Activated T-cell treated with anti-CD3 and anti-CD28 coated beads, Interleukin-2, amount 50 U/mL, for 24 hours (primary cell): ENCODE measurements at regions not wholly inside any gene's neighbourhood (a gene's known extent, or its start where the extent isn't known, plus 50 kb on each side); places are given as distances from the start of the nearest gene placed in this dataset.
"Not testable (repeated sequence)": the region's sequence is repeated elsewhere in the genome, so short reads cannot be mapped to it uniquely, and the experiment has no call there.

Experiments used
- DNase-seq: peaks from one replicate; pipeline ENCODE4 v3.0.0-alpha.2; 2020
- H3K27ac Mint-ChIP-seq: 2 replicates; pipeline ENCODE4 v1.8.0; 2020; ENCODE audit warnings: mild to moderate bottlenecking, mixed read lengths
- H3K27me3 Mint-ChIP-seq: 2 replicates; pipeline ENCODE4 v1.8.0; 2020; ENCODE audit warnings: mixed read lengths
- H3K36me3 Mint-ChIP-seq: 2 replicates; pipeline ENCODE4 v1.8.0; 2020; ENCODE audit warnings: low read depth, mixed read lengths
- H3K4me1 Mint-ChIP-seq: 2 replicates; pipeline ENCODE4 v1.8.0; 2020; ENCODE audit warnings: low read depth, mixed read lengths
- H3K4me3 Mint-ChIP-seq: 2 replicates; pipeline ENCODE4 v1.8.0; 2020; ENCODE audit warnings: mild to moderate bottlenecking, moderate library complexity, mixed read lengths
- H3K9me3 Mint-ChIP-seq: 2 replicates; pipeline ENCODE4 v1.8.0; 2020; ENCODE audit warnings: mixed read lengths

GRCh38 chr21:28877318-28877884, 115.3 kb downstream of the LTN1 start:
- Mint-ChIP-seq H3K27ac (no peak overlapping the region), H3K27me3 (no peaks in the 10 kb centered on the region), H3K4me1 (peaks cover 2% of the 10 kb centered on the region), H3K36me3 (peaks cover 66% of the 10 kb centered on the region), H3K9me3 (no peaks in the 10 kb centered on the region), H3K4me3 (no peak overlapping the region)
- no peak for DNase-seq

GRCh38 chr21:28875078-28875477, 117.6 kb downstream of the LTN1 start:
- Mint-ChIP-seq H3K27me3 (no peaks in the 10 kb centered on the region), H3K27ac (no peak overlapping the region), H3K4me1 (no peaks in the 10 kb centered on the region), H3K4me3 (no peak overlapping the region), H3K36me3 (peaks cover 65% of the 10 kb centered on the region), H3K9me3 (no peaks in the 10 kb centered on the region)
- no peak for DNase-seq

GRCh38 chr21:28872218-28872617, 120.5 kb downstream of the LTN1 start:
- no peak for DNase-seq
- H3K4me3 Mint-ChIP-seq = no peak overlapping the region
- peaks cover 71% of the 10 kb centered on the region for H3K36me3 Mint-ChIP-seq
- H3K4me1 Mint-ChIP-seq = no peaks in the 10 kb centered on the region
- no peaks in the 10 kb centered on the region for H3K9me3 Mint-ChIP-seq
- no peaks in the 10 kb centered on the region for H3K27me3 Mint-ChIP-seq
- no peak overlapping the region for H3K27ac Mint-ChIP-seq

GRCh38 chr21:28871388-28872010, 121.2 kb downstream of the LTN1 start:
- Mint-ChIP-seq H3K9me3 (no peaks in the 10 kb centered on the region), H3K27ac (no peak overlapping the region), H3K36me3 (peaks cover 69% of the 10 kb centered on the region), H3K4me1 (no peaks in the 10 kb centered on the region), H3K4me3 (no peak overlapping the region), H3K27me3 (no peaks in the 10 kb centered on the region)
- no peak for DNase-seq

- peaks cover 42% of the 10 kb centered on the region for H3K36me3 Mint-ChIP-seq
Measured at GRCh38 chr21:28867401-28867800, 125.3 kb downstream of the LTN1 start.

GRCh38 chr21:28865488-28866186, 127.0 kb downstream of the LTN1 start:
- H3K27ac Mint-ChIP-seq = no peak overlapping the region
- peaks cover 31% of the 10 kb centered on the region for H3K36me3 Mint-ChIP-seq

More at GRCh38 chr21:28867401-28867800, 125.3 kb downstream of the LTN1 start:
- Mint-ChIP-seq H3K4me3 (no peak overlapping the region), H3K4me1 (no peaks in the 10 kb centered on the region), H3K27ac (no peak overlapping the region), H3K9me3 (no peaks in the 10 kb centered on the region), H3K27me3 (no peaks in the 10 kb centered on the region)
- DNase-seq = no peak

GRCh38 chr21:28858424-28858823, 134.3 kb downstream of the LTN1 start:
- no peaks in the 10 kb centered on the region for H3K27me3 Mint-ChIP-seq
- DNase-seq = no peak
- H3K4me3 Mint-ChIP-seq = no peak overlapping the region
- peaks cover 4% of the 10 kb centered on the region for H3K9me3 Mint-ChIP-seq
- no peaks in the 10 kb centered on the region for H3K4me1 Mint-ChIP-seq
- no peak overlapping the region for H3K27ac Mint-ChIP-seq
- H3K36me3 Mint-ChIP-seq = peaks cover 14% of the 10 kb centered on the region

More at GRCh38 chr21:28865488-28866186, 127.0 kb downstream of the LTN1 start:
- Mint-ChIP-seq H3K4me3 (no peak overlapping the region), H3K4me1 (no peaks in the 10 kb centered on the region), H3K27me3 (no peaks in the 10 kb centered on the region), H3K9me3 (no peaks in the 10 kb centered on the region)
- DNase-seq = no peak

- DNase-seq = no peak
- Mint-ChIP-seq H3K27me3 (no peaks in the 10 kb centered on the region), H3K4me1 (no peaks in the 10 kb centered on the region), H3K27ac (no peak overlapping the region), H3K9me3 (peaks cover 4% of the 10 kb centered on the region), H3K36me3 (peaks cover 10% of the 10 kb centered on the region), H3K4me3 (no peak overlapping the region)
Measured at GRCh38 chr21:28857752-28858151, 134.9 kb downstream of the LTN1 start.

GRCh38 chr21:28856588-28857250, 136.0 kb downstream of the LTN1 start:
- Mint-ChIP-seq H3K27ac (no peak overlapping the region), H3K4me1 (no peaks in the 10 kb centered on the region), H3K36me3 (peaks cover 4% of the 10 kb centered on the region), H3K27me3 (no peaks in the 10 kb centered on the region), H3K4me3 (no peak overlapping the region), H3K9me3 (peaks cover 4% of the 10 kb centered on the region)
- no peak for DNase-seq

GRCh38 chr21:28852706-28853105, 140.0 kb downstream of the LTN1 start:
- H3K9me3 Mint-ChIP-seq = peaks cover 7% of the 10 kb centered on the region
- H3K27me3 Mint-ChIP-seq = no peaks in the 10 kb centered on the region
- H3K4me1 Mint-ChIP-seq = peaks cover 15% of the 10 kb centered on the region
- peaks cover 4% of the 10 kb centered on the region for H3K36me3 Mint-ChIP-seq
- H3K27ac Mint-ChIP-seq = no peak overlapping the region
- no peak overlapping the region for H3K4me3 Mint-ChIP-seq
- no peak for DNase-seq

- H3K27ac Mint-ChIP-seq = no peak overlapping the region
- peaks cover 4% of the 10 kb centered on the region for H3K36me3 Mint-ChIP-seq
- peaks cover 15% of the 10 kb centered on the region for H3K4me1 Mint-ChIP-seq
- no peak overlapping the region for H3K4me3 Mint-ChIP-seq
- DNase-seq = no peak
- peaks cover 7% of the 10 kb centered on the region for H3K9me3 Mint-ChIP-seq
- H3K27me3 Mint-ChIP-seq = no peaks in the 10 kb centered on the region
Measured at GRCh38 chr21:28851645-28852044, 141.0 kb downstream of the LTN1 start.

- not testable (repeated sequence) for H3K27ac Mint-ChIP-seq, H3K36me3 Mint-ChIP-seq, H3K27me3 Mint-ChIP-seq, H3K9me3 Mint-ChIP-seq, DNase-seq, H3K4me3 Mint-ChIP-seq
- H3K4me1 Mint-ChIP-seq = peaks cover 39% of the 10 kb centered on the region
Measured at GRCh38 chr21:28839237-28839636, 153.4 kb downstream of the LTN1 start.

GRCh38 chr21:28837426-28837825, 155.3 kb downstream of the LTN1 start:
- H3K36me3 Mint-ChIP-seq, H3K9me3 Mint-ChIP-seq, DNase-seq, H3K27me3 Mint-ChIP-seq: not testable (repeated sequence)
- peak overlapping the region; percentile 78 for H3K27ac Mint-ChIP-seq
- peak overlapping the region; percentile 30 for H3K4me3 Mint-ChIP-seq
- peaks cover 57% of the 10 kb centered on the region for H3K4me1 Mint-ChIP-seq

- not testable (repeated sequence) for H3K9me3 Mint-ChIP-seq, H3K27me3 Mint-ChIP-seq, DNase-seq, H3K36me3 Mint-ChIP-seq
- peaks cover 63% of the 10 kb centered on the region for H3K4me1 Mint-ChIP-seq
- H3K27ac Mint-ChIP-seq = peak overlapping the region; percentile 90
- peak overlapping the region; percentile 67 for H3K4me3 Mint-ChIP-seq
Measured at GRCh38 chr21:28836588-28836987, 156.1 kb downstream of the LTN1 start.
